K562 (cell line): ENCODE measurements at regions not wholly inside any gene's neighbourhood (a gene's known extent, or its start where the extent isn't known, plus 50 kb on each side); places are given as distances from the start of the nearest gene placed in this dataset.

ENCODE experiments used
- ATAC-seq: fragments of 200-7000 bp; cut with Tn5 transposase; 3 replicates; pipeline ENCODE4 v1.9.1; 2020; ENCODE audit warnings: moderate library complexity
- BruUV-seq: library from RNA; stranded (reverse); fragments of 400-500 nt; replicated peaks from 2 replicates; lab custom pipeline; 2021; lab: Mats Ljungman, UMichigan
- CTCF ChIA-PET: fragments of 300-600 bp; formaldehyde crosslinking; extraction: SDS; loops from one replicate; lab custom pipeline; 2021; ENCODE audit warnings: low intra/inter-chr PET ratio; lab: Yijun Ruan, JAX
- POLR2A ChIA-PET: fragments of 300-600, 350-650 bp; sonication (Branson Sonifier 250); formaldehyde crosslinking; extraction: SDS; loops from one replicate; lab custom pipeline; 2021; ENCODE audit warnings: antibody characterized with exemption, inconsistent platforms; lab: Yijun Ruan, JAX
- DNase-seq, 4 experiments: peaks; one replicate each; pipeline versions ENCODE4 v3.0.0 to v3.0.0-alpha.2; 2011 to 2018; ENCODE audit warnings: low spot score in 3 of 4, mixed read lengths in 3 of 4; ENCODE audit errors: extremely low read depth in 1 of 4
- FAIRE-seq: peaks from 2 replicates; lab custom pipeline; 2011; peaks lifted over from hg19 to GRCh38; lab: Jason Lieb, UNC
- H2AFZ ChIP-seq: 2 replicates; pipeline ENCODE4 v1.6.0; 2011; ENCODE audit warnings: low read depth, low read length, control low read depth, inconsistent platforms
- H3K27ac ChIP-seq: fragments of 200-600 bp; 3 replicates; pipeline ENCODE4 v1.8.0; 2011; ENCODE audit warnings: low read depth, mild to moderate bottlenecking, control low read depth, inconsistent platforms, low read length, moderate library complexity, mixed read lengths; ENCODE audit errors: extremely low read depth
- H3K27me3 ChIP-seq, 2 experiments: fragments of 300-600 bp in 1 of 2; 2 replicates in 1 of 2; 3 replicates in 1 of 2; pipeline versions ENCODE4 v1.6.0 to v1.8.0; 2011; ENCODE audit warnings: inconsistent platforms in 2 of 2, low read length in 2 of 2, mild to moderate bottlenecking in 1 of 2, mixed read lengths in 1 of 2, moderate library complexity in 1 of 2; ENCODE audit not compliant: control insufficient read depth in 2 of 2, insufficient read depth in 2 of 2
- H3K36me3 ChIP-seq: fragments of 300-600 bp; 3 replicates; pipeline ENCODE4 v1.8.0; 2011; ENCODE audit warnings: mild to moderate bottlenecking, low read length, inconsistent platforms; ENCODE audit not compliant: control insufficient read depth, insufficient read depth
- H3K4me1 ChIP-seq, 2 experiments: fragments of 200-600 bp in 1 of 2; replicated peaks in 1 of 2; 2 replicates in 1 of 2; 3 replicates in 1 of 2; pipeline versions ENCODE4 v1.5.1 to v1.8.0; 2011; ENCODE audit warnings: inconsistent platforms in 2 of 2, low read length in 2 of 2, mild to moderate bottlenecking in 1 of 2, mixed read lengths in 1 of 2, moderate library complexity in 1 of 2; ENCODE audit not compliant: control insufficient read depth in 2 of 2, insufficient read depth in 2 of 2
- H3K4me2 ChIP-seq: 2 replicates; pipeline ENCODE4 v1.6.1; 2011; ENCODE audit warnings: low read length, control low read depth, inconsistent platforms, mixed read lengths; ENCODE audit not compliant: insufficient read depth
- H3K4me3 ChIP-seq: fragments of 200-600 bp; sonication (generic), shearing (Covaris generic); 2 replicates; pipeline ENCODE4 v1.5.1; 2016; ENCODE audit warnings: control low read depth, inconsistent platforms
- H3K79me2 ChIP-seq: fragments of 200-600 bp; 3 replicates; pipeline ENCODE4 v1.8.0; 2011; ENCODE audit warnings: low read length, inconsistent platforms; ENCODE audit not compliant: control insufficient read depth, insufficient read depth
- H3K9ac ChIP-seq, 2 experiments: 2 replicates each; pipeline versions ENCODE4 v1.6.0 to v1.6.1; 2011; ENCODE audit warnings: low read depth in 2 of 2, low read length in 2 of 2, control low read depth in 1 of 2, inconsistent platforms in 1 of 2, mild to moderate bottlenecking in 1 of 2, mixed read lengths in 1 of 2; ENCODE audit not compliant: insufficient read depth in 1 of 2
- H3K9me1 ChIP-seq: one replicate; pipeline ENCODE4 v1.6.0; 2011; ENCODE audit warnings: inconsistent platforms, mild to moderate bottlenecking, low read length, moderate library complexity; ENCODE audit not compliant: control insufficient read depth, insufficient read depth
- H3K9me3 ChIP-seq: replicated peaks from 2 replicates; pipeline ENCODE4 v1.5.1; 2011; ENCODE audit warnings: low read depth, low read length, inconsistent platforms; ENCODE audit not compliant: control insufficient read depth, insufficient read depth
- H4K20me1 ChIP-seq: replicated peaks from 2 replicates; pipeline ENCODE4 v1.6.1; 2011; ENCODE audit warnings: low read length, inconsistent platforms, mixed read lengths; ENCODE audit not compliant: control insufficient read depth, insufficient read depth
- BRD4 ChIP-seq: fragments of 200-600 bp; sonication (generic); IDR thresholded peaks from 2 replicates; pipeline ENCODE4 v1.6.1; 2017; ENCODE audit warnings: inconsistent platforms
- FOXJ2 ChIP-seq: fragments of 200-800 bp; sonication (Bioruptor generic); IDR thresholded peaks from 2 replicates; pipeline ENCODE4 v1.6.1; 2016; ENCODE audit warnings: missing genetic modification characterization, missing compliant biosample characterization
- MAX ChIP-seq: sonication (generic); formaldehyde crosslinking; IDR thresholded peaks from 2 replicates; pipeline ENCODE4 v1.9.0; 2022; ENCODE audit warnings: mild to moderate bottlenecking, missing genetic modification reagents
- THRA ChIP-seq: fragments of 450-650 bp; IDR thresholded peaks from 2 replicates; pipeline ENCODE4 v1.6.1; 2017; ENCODE audit warnings: mild to moderate bottlenecking, moderate library complexity
- THRB ChIP-seq: fragments of 450-650 bp; formaldehyde crosslinking; conservative IDR thresholded peaks from 2 replicates; pipeline ENCODE4 v1.4.0; 2022; ENCODE audit warnings: mild to moderate bottlenecking, missing genetic modification characterization
- ZNF311 ChIP-seq: fragments of 250-450 bp; sonication (Bioruptor Pico); IDR thresholded peaks from 2 replicates; pipeline ENCODE4 v1.4.0; 2020; ENCODE audit warnings: mild to moderate bottlenecking, moderate library complexity
- ZNF76 ChIP-seq: fragments of 250-450 bp; sonication (Bioruptor Pico); IDR thresholded peaks from 2 replicates; pipeline ENCODE4 v1.4.0; 2020; ENCODE audit warnings: mild to moderate bottlenecking, moderate library complexity, borderline replicate concordance
- WGBS: fragments of 100-300 bp; shearing (Covaris generic); methylation state at CpG from one replicate; pipeline ENCODE4 v1.1.6; 2016; ENCODE audit warnings: low coverage, mixed read lengths; ENCODE audit not compliant: insufficient coverage; ENCODE audit errors: missing lambda C conversion rate; 5-methylcytosine and 5-hydroxymethylcytosine counted together
- in situ Hi-C: fragments of 300-500 bp; cut with MboI; formaldehyde crosslinking; loops from 4 replicates; pipeline ENCODE4 v1.15.0; 2018; ENCODE audit warnings: inconsistent platforms, mixed read lengths
- intact Hi-C: fragments of 100-400 bp; cut with micrococcal nuclease; formaldehyde crosslinking; loops from 2 replicates; pipeline ENCODE4 v1.14.2; 2022
- TF ChIP-seq, protein P1 (sequence below): IDR thresholded peaks from 2 replicates; pipeline ENCODE4 v1.6.1; 2014; ENCODE audit warnings: antibody characterized with exemption

- TF ChIP-seq, protein P1, sequence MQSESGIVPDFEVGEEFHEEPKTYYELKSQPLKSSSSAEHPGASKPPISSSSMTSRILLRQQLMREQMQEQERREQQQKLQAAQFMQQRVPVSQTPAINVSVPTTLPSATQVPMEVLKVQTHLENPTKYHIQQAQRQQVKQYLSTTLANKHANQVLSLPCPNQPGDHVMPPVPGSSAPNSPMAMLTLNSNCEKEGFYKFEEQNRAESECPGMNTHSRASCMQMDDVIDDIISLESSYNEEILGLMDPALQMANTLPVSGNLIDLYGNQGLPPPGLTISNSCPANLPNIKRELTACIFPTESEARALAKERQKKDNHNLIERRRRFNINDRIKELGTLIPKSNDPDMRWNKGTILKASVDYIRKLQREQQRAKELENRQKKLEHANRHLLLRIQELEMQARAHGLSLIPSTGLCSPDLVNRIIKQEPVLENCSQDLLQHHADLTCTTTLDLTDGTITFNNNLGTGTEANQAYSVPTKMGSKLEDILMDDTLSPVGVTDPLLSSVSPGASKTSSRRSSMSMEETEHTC = no peak
- no peak for TF ChIP-seq BRD4
- no peak for TF ChIP-seq ZNF311 (CRISPR knock-in tag)
- no peak for TF ChIP-seq MAX (CRISPR knock-in tag)
- no peak for TF ChIP-seq ZNF76 (CRISPR knock-in tag)
- no peak for TF ChIP-seq THRB (CRISPR knock-in tag)
These were observed 359.0 kb downstream of the ADRA2A start (continued) for GRCh38 chr10:111435871-111436270.

DNA sequence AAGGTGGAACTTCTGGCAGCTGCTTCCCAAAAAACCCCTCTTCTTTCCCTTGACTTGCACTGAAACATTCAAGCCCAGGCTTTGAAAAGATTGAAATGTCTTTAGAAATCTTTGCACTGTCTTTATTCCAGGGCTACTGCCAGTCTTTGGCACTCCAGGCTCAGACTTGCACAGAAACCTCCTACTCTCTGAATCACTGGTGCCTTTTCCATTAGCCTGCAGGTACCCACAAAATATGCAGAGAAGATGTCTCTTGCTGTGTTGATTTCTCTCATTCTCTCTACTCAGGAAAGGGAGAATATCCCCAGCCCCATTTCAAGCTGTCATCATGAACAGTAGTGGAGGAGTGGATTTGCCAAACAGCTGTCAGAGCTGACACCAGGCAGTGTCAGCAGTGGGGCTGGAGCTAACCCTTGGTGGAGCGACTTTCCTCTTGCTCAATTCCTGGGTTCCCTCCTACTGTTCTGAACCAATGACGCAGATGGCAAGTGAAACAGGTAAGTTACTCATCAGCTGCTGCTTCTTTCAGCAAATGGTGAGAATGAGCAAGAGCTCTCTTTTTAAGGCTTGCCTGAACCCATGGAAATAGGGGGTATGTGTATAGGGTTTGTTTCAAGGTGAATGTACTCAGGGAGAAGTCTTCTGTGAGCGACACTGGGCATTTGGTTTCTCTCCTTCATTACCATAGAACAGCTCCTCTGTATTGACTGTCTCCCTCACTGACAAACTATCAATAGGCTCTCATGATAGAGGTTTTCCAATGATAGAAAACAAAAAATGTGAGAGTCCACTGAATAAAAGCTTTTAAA lies 362.4 kb downstream of the ADRA2A start:
- CTCF ChIA-PET = no interaction called here

More for the DNA sequence above, 362.4 kb downstream of the ADRA2A start:
- Histone ChIP-seq H3K27ac (no peak overlapping the region), H4K20me1 (no peaks in the 10 kb centered on the region), H3K9me3 (no peaks in the 10 kb centered on the region), H3K79me2 (no peaks in the 10 kb centered on the region), H3K4me1 (no peaks in the 10 kb centered on the region), H2AFZ (no peak overlapping the region), H3K4me2 (no peak overlapping the region), H3K27me3 (no peaks in the 10 kb centered on the region), H3K9ac (no peak overlapping the region), H3K9me1 (no peaks in the 10 kb centered on the region), H3K36me3 (no peaks in the 10 kb centered on the region), H3K4me3 (no peak overlapping the region)
- intact Hi-C loops = no loop called here
- BruUV-seq = no TSS peak
- DNase-seq (no peak), FAIRE-seq (no peak), ATAC-seq (no peak)
- TF ChIP-seq THRA (no peak), FOXJ2 (tag) (no peak)
- WGBS = 0% methylated on average over 2 of the region's 3 CpGs
- POLR2A ChIA-PET = no interaction called here
- in situ Hi-C loops = no loop called here
